Smooth muscle cell (in vitro differentiated cells): ENCODE measurements at regions not wholly inside any gene's neighbourhood (a gene's known extent, or its start where the extent isn't known, plus 50 kb on each side); places are given as distances from the start of the nearest gene placed in this dataset.

ENCODE experiments used
- DNase-seq: peaks from one replicate; lab custom pipeline; 2025; ENCODE audit not compliant: unreplicated experiment; lab: John Stamatoyannopoulos, UW
- H2AFZ ChIP-seq: fragments of 200-600 bp; sonication (generic); 2 replicates; pipeline ENCODE4 v1.6.0; 2016; ENCODE audit warnings: antibody characterized with exemption, low read depth, mild to moderate bottlenecking
- H3F3A ChIP-seq: fragments of 200-600 bp; sonication (generic); 2 replicates; pipeline ENCODE4 v1.6.0; 2017; ENCODE audit warnings: antibody characterized with exemption, low read depth
- H3K27ac ChIP-seq: fragments of 200-600 bp; sonication (generic); 2 replicates; pipeline ENCODE4 v1.5.1; 2016; ENCODE audit warnings: low read depth, mild to moderate bottlenecking
- H3K27me3 ChIP-seq: fragments of 200-600 bp; sonication (generic); 2 replicates; pipeline ENCODE4 v1.6.1; 2016; ENCODE audit warnings: low read depth, mild to moderate bottlenecking
- H3K36me3 ChIP-seq: fragments of 200-600 bp; sonication (generic); 2 replicates; pipeline ENCODE4 v1.5.1; 2016; ENCODE audit warnings: low read depth
- H3K4me1 ChIP-seq: fragments of 200-600 bp; sonication (generic); 2 replicates; pipeline ENCODE4 v1.5.1; 2016; ENCODE audit warnings: low read depth
- H3K4me2 ChIP-seq: fragments of 200-600 bp; sonication (generic); 2 replicates; pipeline ENCODE4 v1.6.0; 2016; ENCODE audit warnings: mild to moderate bottlenecking
- H3K4me3 ChIP-seq: fragments of 200-600 bp; sonication (generic); 2 replicates; pipeline ENCODE4 v1.5.1; 2016; ENCODE audit warnings: mild to moderate bottlenecking
- H3K79me2 ChIP-seq: fragments of 200-600 bp; sonication (generic); 2 replicates; pipeline ENCODE4 v1.6.0; 2016; ENCODE audit warnings: low read depth, mild to moderate bottlenecking
- H3K9ac ChIP-seq: fragments of 200-600 bp; sonication (generic); 2 replicates; pipeline ENCODE4 v1.6.0; 2016; ENCODE audit warnings: low read depth
- H3K9me3 ChIP-seq: fragments of 200-600 bp; sonication (generic); replicated peaks from 2 replicates; pipeline ENCODE4 v1.5.1; 2016; ENCODE audit warnings: low read depth
- H4K20me1 ChIP-seq: fragments of 200-600 bp; sonication (generic); 2 replicates; pipeline ENCODE4 v1.6.0; 2016; ENCODE audit warnings: low read depth
- CTCF ChIP-seq: fragments of 200-600 bp; sonication (generic); IDR thresholded peaks from 2 replicates; pipeline ENCODE4 v1.5.1; 2017; ENCODE audit warnings: borderline replicate concordance, mild to moderate bottlenecking, antibody characterized with exemption; ENCODE audit not compliant: insufficient read depth, poor library complexity, severe bottlenecking
- WGBS: methylation state at CpG from one replicate; pipeline ENCODE4 v1.1.7; 2016; ENCODE audit warnings: low lambda C conversion rate; 5-methylcytosine and 5-hydroxymethylcytosine counted together

- no peak for DNase-seq
- no peak overlapping the region for H2AFZ ChIP-seq
- H3K4me1 ChIP-seq, result no peaks in the 10 kb centered on the region
- no peaks in the 10 kb centered on the region for H4K20me1 ChIP-seq
- H3K9me3 ChIP-seq, result no peaks in the 10 kb centered on the region
- H3K4me3 ChIP-seq, result no peak overlapping the region
- no peaks in the 10 kb centered on the region for H3K36me3 ChIP-seq
- WGBS, result 84% methylated on average over 2 of the region's 2 CpGs
- H3K9ac ChIP-seq, result no peak overlapping the region
- H3K4me2 ChIP-seq, result no peak overlapping the region
- no peak for TF ChIP-seq CTCF
- no peaks in the 10 kb centered on the region for H3K79me2 ChIP-seq
- H3F3A ChIP-seq, result no peaks in the 10 kb centered on the region
- H3K27me3 ChIP-seq, result no peaks in the 10 kb centered on the region
- no peak overlapping the region for H3K27ac ChIP-seq
These were observed 418.7 kb upstream of the WWC1 start for GRCh38 chr5:167872791-167873190.

- TF ChIP-seq CTCF, result no peak
- Histone ChIP-seq H3K4me1 (no peaks in the 10 kb centered on the region), H3F3A (no peaks in the 10 kb centered on the region), H3K79me2 (no peaks in the 10 kb centered on the region), H4K20me1 (no peaks in the 10 kb centered on the region), H3K9ac (no peak overlapping the region), H3K4me2 (no peak overlapping the region), H3K27ac (no peak overlapping the region), H3K9me3 (no peaks in the 10 kb centered on the region), H2AFZ (no peak overlapping the region), H3K4me3 (no peak overlapping the region), H3K36me3 (no peaks in the 10 kb centered on the region), H3K27me3 (no peaks in the 10 kb centered on the region)
- WGBS, result 93% methylated on average over 5 of the region's 5 CpGs
- no peak for DNase-seq
These were observed 414.2 kb upstream of the WWC1 start for GRCh38 chr5:167877114-167877722.

- Histone ChIP-seq H3K9ac (no peak overlapping the region), H3K79me2 (no peaks in the 10 kb centered on the region), H3K4me3 (no peak overlapping the region), H3F3A (no peaks in the 10 kb centered on the region), H3K4me1 (no peaks in the 10 kb centered on the region), H3K4me2 (no peak overlapping the region), H3K27me3 (no peaks in the 10 kb centered on the region), H3K9me3 (no peaks in the 10 kb centered on the region), H3K36me3 (no peaks in the 10 kb centered on the region), H4K20me1 (no peaks in the 10 kb centered on the region), H2AFZ (no peak overlapping the region), H3K27ac (no peak overlapping the region)
- DNase-seq, result no peak
- WGBS, result 92% methylated on average over 1 of the region's 1 CpG
- TF ChIP-seq CTCF, result no peak
These were observed 413.5 kb upstream of the WWC1 start for GRCh38 chr5:167877924-167878323.

GRCh38 chr5:167880420-167880819 is 411.0 kb upstream of the WWC1 start:
- no peak overlapping the region for H2AFZ ChIP-seq
- no peak overlapping the region for H3K4me3 ChIP-seq
- no peak for DNase-seq
- H3K4me1 ChIP-seq, result no peaks in the 10 kb centered on the region
- H3K27ac ChIP-seq, result no peak overlapping the region
- no peaks in the 10 kb centered on the region for H3K27me3 ChIP-seq
- TF ChIP-seq CTCF, result no peak
- no peak overlapping the region for H3K4me2 ChIP-seq
- no peaks in the 10 kb centered on the region for H3K36me3 ChIP-seq
- no peaks in the 10 kb centered on the region for H3K79me2 ChIP-seq
- H3F3A ChIP-seq, result no peaks in the 10 kb centered on the region
- H3K9ac ChIP-seq, result no peak overlapping the region
- no peaks in the 10 kb centered on the region for H3K9me3 ChIP-seq
- 94% methylated on average over 1 of the region's 1 CpG for WGBS
- no peaks in the 10 kb centered on the region for H4K20me1 ChIP-seq
